PC-9 (cell line): ENCODE measurements at regions not wholly inside any gene's neighbourhood (a gene's known extent, or its start where the extent isn't known, plus 50 kb on each side); places are given as distances from the start of the nearest gene placed in this dataset.

Source experiments
- CTCF ChIP-seq: fragments of 200-600 bp; sonication (generic); conservative IDR thresholded peaks from 2 replicates; pipeline ENCODE4 v1.6.1; 2017; ENCODE audit warnings: mixed run types, antibody characterized with exemption, mild to moderate bottlenecking, moderate library complexity
- EZH2 ChIP-seq: fragments of 200-600 bp; sonication (generic); IDR thresholded peaks from 2 replicates; pipeline ENCODE4 v1.8.0; 2017; ENCODE audit warnings: antibody characterized with exemption, low read depth

- no peak for TF ChIP-seq EZH2
- TF ChIP-seq CTCF: no peak
Observed at GRCh38 chr1:110282395-110282794, 56.8 kb upstream of the RBM15 start.
